Panc1 (cell line): ENCODE measurements at regions not wholly inside any gene's neighbourhood (a gene's known extent, or its start where the extent isn't known, plus 50 kb on each side); places are given as distances from the start of the nearest gene placed in this dataset.

Experiments used
- CTCF ChIP-seq: fragments of 450-650 bp; IDR thresholded peaks from 2 replicates; pipeline ENCODE4 v1.5.1; 2017; ENCODE audit warnings: mild to moderate bottlenecking
- REST ChIP-seq, 2 experiments: IDR thresholded peaks; 2 replicates each; pipeline ENCODE4 v1.6.1; 2011 to 2012; ENCODE audit warnings: low read depth in 2 of 2, control low read depth in 1 of 2, low read length in 1 of 2, mild to moderate bottlenecking in 1 of 2, moderate library complexity in 1 of 2; ENCODE audit not compliant: insufficient read depth in 1 of 2
- TCF7L2 ChIP-seq: IDR thresholded peaks from 2 replicates; pipeline ENCODE4 v1.6.1; 2011; ENCODE audit warnings: mild to moderate bottlenecking, low read depth, low read length, inconsistent platforms

GRCh38 chr4:42715807-42716482, 59.0 kb upstream of the ATP8A1 start:
- no peak for TF ChIP-seq CTCF
- TF ChIP-seq TCF7L2, result no peak
- no peak for TF ChIP-seq REST (IDR thresholded peaks at IDR 0.05; ENCODE audit: insufficient read depth in 1 of 2, low read depth in 2 of 2, low read length in 1 of 2)
